GM12891 (cell line): ENCODE measurements at regions not wholly inside any gene's neighbourhood (a gene's known extent, or its start where the extent isn't known, plus 50 kb on each side); places are given as distances from the start of the nearest gene placed in this dataset.

Experiments used
- POLR2A ChIP-seq: IDR thresholded peaks from 2 replicates; pipeline ENCODE4 v1.6.1; 2011; ENCODE audit warnings: low read depth, low read length, control low read depth
- POLR2AphosphoS5 ChIP-seq: IDR thresholded peaks from 2 replicates; pipeline ENCODE4 v1.6.1; 2011; ENCODE audit warnings: low read depth, low read length, control low read depth
- POU2F2 ChIP-seq: IDR thresholded peaks from 2 replicates; pipeline ENCODE4 v1.6.1; 2011; ENCODE audit warnings: low read depth, mild to moderate bottlenecking, control low read depth, low read length, moderate library complexity
- SPI1 ChIP-seq: IDR thresholded peaks from 2 replicates; pipeline ENCODE4 v1.6.1; 2011; ENCODE audit warnings: low read depth, low read length, control low read depth
- TAF1 ChIP-seq: IDR thresholded peaks from 2 replicates; pipeline ENCODE4 v1.6.1; 2011; ENCODE audit warnings: low read depth, low read length, control low read depth

DNA sequence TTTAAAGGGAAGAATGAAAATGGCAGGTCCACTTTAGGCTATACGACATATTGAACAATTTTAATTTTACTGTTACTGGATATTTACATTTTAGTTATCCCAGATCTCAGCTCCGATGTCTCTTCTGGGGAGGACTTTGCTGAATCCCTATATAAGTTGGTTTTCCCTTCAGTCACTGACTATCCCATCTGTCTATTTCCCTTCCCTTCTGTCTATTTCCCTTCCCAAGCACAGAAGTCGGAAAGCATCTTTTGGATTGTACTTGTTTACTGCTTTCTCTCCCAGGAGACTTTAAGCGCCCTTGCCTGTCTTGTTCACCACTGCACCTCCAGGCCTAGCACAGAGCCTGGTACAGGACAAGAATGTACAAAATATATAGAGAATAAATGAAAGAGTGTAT, 165.8 kb upstream of the SALL4 start:
- no peak for TF ChIP-seq POLR2A
- no peak for TF ChIP-seq POLR2AphosphoS5
- TF ChIP-seq SPI1 = no peak
- TF ChIP-seq TAF1 = no peak
- no peak for TF ChIP-seq POU2F2
